Activated CD8-positive, alpha-beta T cell treated with anti-CD3 and anti-CD28 coated beads for 36 hours (primary cell): ENCODE measurements at regions not wholly inside any gene's neighbourhood (a gene's known extent, or its start where the extent isn't known, plus 50 kb on each side); places are given as distances from the start of the nearest gene placed in this dataset.

Experiments used
- ATAC-seq: fragments of 200-7000 bp; cut with Tn5 transposase; one replicate; pipeline ENCODE4 v1.10.0; 2021; ENCODE audit warnings: mild to moderate bottlenecking, moderate library complexity
- CTCF ChIA-PET: fragments of 350-600 bp; sonication (Branson Sonifier 250); formaldehyde crosslinking; loops from one replicate; lab custom pipeline; 2021; ENCODE audit warnings: antibody characterized with exemption; lab: Charles Lee
- POLR2A ChIA-PET: fragments of 350-600 bp; sonication (Branson Sonifier 250); formaldehyde crosslinking; loops from one replicate; lab custom pipeline; 2021; ENCODE audit warnings: antibody characterized with exemption; lab: Charles Lee
- DNase-seq: peaks from one replicate; pipeline ENCODE4 v3.0.0-alpha.2; 2020
- H3K27ac Mint-ChIP-seq: one replicate; pipeline ENCODE4 v1.8.0; 2021; ENCODE audit warnings: mild to moderate bottlenecking, mixed read lengths
- H3K27me3 Mint-ChIP-seq: one replicate; pipeline ENCODE4 v1.8.0; 2021; ENCODE audit warnings: mixed read lengths
- H3K36me3 Mint-ChIP-seq: one replicate; pipeline ENCODE4 v1.8.0; 2021; ENCODE audit warnings: low read depth, mixed read lengths
- H3K4me1 Mint-ChIP-seq: one replicate; pipeline ENCODE4 v1.8.0; 2021; ENCODE audit warnings: low read depth, mixed read lengths
- H3K4me3 Mint-ChIP-seq: one replicate; pipeline ENCODE4 v1.8.0; 2021; ENCODE audit warnings: mild to moderate bottlenecking, moderate library complexity, mixed read lengths
- H3K9me3 Mint-ChIP-seq: one replicate; pipeline ENCODE4 v1.8.0; 2021; ENCODE audit warnings: mixed read lengths
- intact Hi-C: fragments of 100-400 bp; cut with micrococcal nuclease; formaldehyde crosslinking; loops from one replicate; pipeline ENCODE4 v1.10.0; 2022
- TF ChIP-seq, protein P1 (sequence below): fragments of 200-600 bp; IDR thresholded peaks from one replicate; pipeline ENCODE4 v1.8.0; 2022; ENCODE audit warnings: antibody characterized with exemption, mild to moderate bottlenecking

DNA sequence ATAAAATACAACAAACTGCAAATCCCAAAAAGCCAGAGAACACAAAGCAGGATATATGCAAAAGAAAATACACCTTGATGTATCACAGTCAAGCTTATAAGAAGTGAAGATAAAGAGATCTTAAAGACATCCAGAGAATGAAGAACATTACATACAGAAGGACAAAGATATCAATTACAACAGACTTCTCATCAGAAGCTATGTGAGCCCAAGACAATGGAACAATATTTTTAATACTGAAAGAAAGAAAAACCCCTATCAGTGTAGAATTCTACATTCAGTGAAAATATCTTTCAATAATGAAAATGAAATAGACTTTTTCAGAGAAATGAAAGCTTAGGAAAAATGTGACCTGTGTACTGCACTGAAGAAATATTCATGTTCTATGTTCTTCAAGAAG, 104.5 kb upstream of the PHACTR3 start:
- DNase-seq (no peak), ATAC-seq (no peak)
- H3K9me3 Mint-ChIP-seq = peaks cover 7% of the 10 kb centered on the region
- H3K27me3 Mint-ChIP-seq = peaks cover 25% of the 10 kb centered on the region
- intact Hi-C loops = no loop called here
- H3K4me3 Mint-ChIP-seq = no peak overlapping the region
- TF ChIP-seq, protein P1, sequence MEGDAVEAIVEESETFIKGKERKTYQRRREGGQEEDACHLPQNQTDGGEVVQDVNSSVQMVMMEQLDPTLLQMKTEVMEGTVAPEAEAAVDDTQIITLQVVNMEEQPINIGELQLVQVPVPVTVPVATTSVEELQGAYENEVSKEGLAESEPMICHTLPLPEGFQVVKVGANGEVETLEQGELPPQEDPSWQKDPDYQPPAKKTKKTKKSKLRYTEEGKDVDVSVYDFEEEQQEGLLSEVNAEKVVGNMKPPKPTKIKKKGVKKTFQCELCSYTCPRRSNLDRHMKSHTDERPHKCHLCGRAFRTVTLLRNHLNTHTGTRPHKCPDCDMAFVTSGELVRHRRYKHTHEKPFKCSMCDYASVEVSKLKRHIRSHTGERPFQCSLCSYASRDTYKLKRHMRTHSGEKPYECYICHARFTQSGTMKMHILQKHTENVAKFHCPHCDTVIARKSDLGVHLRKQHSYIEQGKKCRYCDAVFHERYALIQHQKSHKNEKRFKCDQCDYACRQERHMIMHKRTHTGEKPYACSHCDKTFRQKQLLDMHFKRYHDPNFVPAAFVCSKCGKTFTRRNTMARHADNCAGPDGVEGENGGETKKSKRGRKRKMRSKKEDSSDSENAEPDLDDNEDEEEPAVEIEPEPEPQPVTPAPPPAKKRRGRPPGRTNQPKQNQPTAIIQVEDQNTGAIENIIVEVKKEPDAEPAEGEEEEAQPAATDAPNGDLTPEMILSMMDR = no peak
- no peaks in the 10 kb centered on the region for H3K4me1 Mint-ChIP-seq
- no peak overlapping the region for H3K27ac Mint-ChIP-seq
- H3K36me3 Mint-ChIP-seq = no peaks in the 10 kb centered on the region
- CTCF ChIA-PET = interaction anchor here (0.7 to 1.0 kb wide), 2 partner anchors 25 to 1495 kb away, joined by 3 to 5 read pairs; no protein-coding TSS in a partner anchor
- POLR2A ChIA-PET = no interaction called here

DNA sequence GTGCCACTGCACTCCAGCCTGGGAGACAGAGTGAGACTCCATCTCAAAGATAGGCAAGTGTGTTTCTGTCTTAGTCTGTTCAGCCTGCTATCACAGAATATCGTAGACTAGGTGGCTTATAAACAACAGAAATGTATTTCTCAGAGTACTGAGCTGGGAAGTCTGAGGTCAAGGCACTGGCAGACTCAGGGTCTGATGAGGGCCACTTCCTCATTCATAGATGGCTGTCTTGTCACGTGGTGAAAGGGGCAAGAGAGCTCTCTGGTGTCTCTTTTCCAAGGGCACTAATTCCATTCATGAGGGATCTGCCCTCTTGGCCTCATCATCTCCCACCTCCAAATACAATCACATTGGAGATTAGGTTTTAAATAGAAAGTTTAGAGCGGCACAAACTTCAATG, 95.6 kb upstream of the PHACTR3 start:
- POLR2A ChIA-PET = no interaction called here
- CTCF ChIA-PET = interaction anchor here (2.4 to 2.8 kb wide), 2 partner anchors 11 to 13 kb away, joined by 9 to 11 read pairs; no protein-coding TSS in a partner anchor
- H3K27ac Mint-ChIP-seq = no peak overlapping the region

DNA sequence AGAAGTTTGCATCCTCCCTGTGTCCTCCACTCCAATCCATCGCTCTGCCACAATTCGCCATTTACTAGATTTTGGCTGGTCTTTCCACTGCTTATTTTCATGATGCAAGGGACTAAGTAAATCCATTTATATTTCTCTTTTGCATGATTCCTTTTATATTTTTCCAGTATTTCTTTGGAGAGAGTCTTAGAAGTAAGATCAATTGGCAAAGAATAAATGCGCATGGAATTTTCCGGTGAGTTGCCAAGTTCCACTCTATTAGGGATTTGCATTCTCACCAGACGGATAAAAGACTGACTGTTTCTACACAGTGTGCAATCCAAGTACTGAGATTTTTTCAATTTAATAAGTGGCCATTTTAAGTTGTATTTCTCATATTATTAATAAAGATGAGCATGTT, 91.7 kb upstream of the PHACTR3 start:
- intact Hi-C loops = no loop called here
- Mint-ChIP-seq H3K27ac (no peak overlapping the region), H3K27me3 (peaks cover 28% of the 10 kb centered on the region), H3K36me3 (no peaks in the 10 kb centered on the region), H3K4me3 (no peak overlapping the region), H3K4me1 (no peaks in the 10 kb centered on the region), H3K9me3 (no peaks in the 10 kb centered on the region)
- TF ChIP-seq, protein P1 = no peak
- ATAC-seq = no peak
- CTCF ChIA-PET = no interaction called here
- POLR2A ChIA-PET = no interaction called here
- no peak for DNase-seq

More for the DNA sequence above, 95.6 kb upstream of the PHACTR3 start:
- Mint-ChIP-seq H3K4me3 (no peak overlapping the region), H3K27me3 (no peaks in the 10 kb centered on the region), H3K4me1 (no peaks in the 10 kb centered on the region), H3K36me3 (no peaks in the 10 kb centered on the region), H3K9me3 (no peaks in the 10 kb centered on the region)
- intact Hi-C loops = no loop called here
- ATAC-seq (no peak), DNase-seq (no peak)
- TF ChIP-seq, protein P1 = no peak

DNA sequence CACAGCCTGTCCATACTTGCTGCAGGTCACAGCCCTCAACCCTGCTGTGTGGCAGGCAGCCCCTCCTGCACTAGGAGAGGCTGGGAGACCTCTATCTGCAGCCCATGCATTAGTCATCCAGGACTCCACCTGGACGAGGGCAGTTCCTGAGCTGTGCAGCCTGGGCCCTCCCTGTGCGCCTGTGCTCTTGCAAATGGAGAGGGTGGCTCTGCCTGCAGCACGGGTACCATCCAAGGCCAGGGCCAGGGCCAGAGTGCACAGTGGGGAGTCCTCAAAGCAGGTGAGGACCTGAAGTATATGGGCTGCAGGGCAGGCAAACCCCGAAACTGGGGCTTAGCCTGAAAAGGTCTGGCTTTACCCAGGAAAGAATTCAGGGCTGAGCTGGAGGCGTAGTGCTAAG, 89.8 kb upstream of the PHACTR3 start:
- no peak for ATAC-seq
- POLR2A ChIA-PET = no interaction called here
- no peaks in the 10 kb centered on the region for H3K4me1 Mint-ChIP-seq
- TF ChIP-seq, protein P1 = no peak
- peaks cover 32% of the 10 kb centered on the region for H3K27me3 Mint-ChIP-seq
- no peaks in the 10 kb centered on the region for H3K9me3 Mint-ChIP-seq
- intact Hi-C loops = no loop called here
- H3K36me3 Mint-ChIP-seq = no peaks in the 10 kb centered on the region
- H3K27ac Mint-ChIP-seq = no peak overlapping the region
- CTCF ChIA-PET = interaction anchor here (1.5 to 2.5 kb wide), 4 partner anchors 10 to 46 kb away, joined by 4 to 9 read pairs (median 4); no protein-coding TSS in a partner anchor
- H3K4me3 Mint-ChIP-seq = no peak overlapping the region
- DNase-seq = no peak

DNA sequence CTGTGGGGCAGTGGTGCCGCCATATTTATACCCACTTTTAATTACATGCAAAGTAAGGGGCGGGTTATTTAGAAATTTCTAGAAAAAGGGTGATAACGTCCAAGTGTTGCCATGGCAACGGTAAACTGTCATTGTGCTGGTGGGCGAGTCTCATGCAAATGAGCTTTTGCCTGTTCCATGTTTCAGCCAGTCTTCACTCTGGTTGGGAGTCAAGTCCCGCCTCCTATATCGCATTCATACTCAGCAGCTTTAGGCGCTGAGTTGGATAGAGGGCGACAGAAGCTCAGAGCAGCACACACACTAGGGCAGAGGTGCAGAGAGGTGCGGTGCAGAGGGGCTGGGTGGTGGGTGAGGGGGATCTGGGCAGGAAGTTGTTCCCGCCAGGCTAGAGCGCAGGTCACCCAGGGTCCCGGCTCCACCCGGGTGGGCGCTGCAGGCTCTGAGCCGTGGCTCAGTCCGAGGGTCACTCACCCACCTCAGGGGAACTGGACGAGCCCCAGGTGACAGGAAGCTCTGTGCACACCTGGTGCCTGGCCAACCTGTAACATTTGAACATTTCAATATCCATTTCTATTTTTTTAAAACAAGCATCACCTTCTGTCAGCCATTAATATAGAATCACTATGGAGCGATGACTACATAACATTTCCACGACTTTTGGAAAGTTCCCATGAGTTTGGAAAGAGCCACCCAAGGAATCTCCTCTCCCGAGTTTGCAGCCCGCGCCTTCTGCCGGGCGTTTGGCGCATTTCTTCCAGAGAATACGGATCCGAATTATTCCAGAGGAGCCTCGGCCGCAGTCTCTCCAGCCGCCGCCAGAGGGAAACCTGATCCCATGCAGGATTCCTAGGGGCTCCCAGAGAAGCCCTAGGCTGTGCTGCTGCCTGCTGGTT, 89.1 kb upstream of the PHACTR3 start:
- H3K27me3 Mint-ChIP-seq = peaks cover 37% of the 10 kb centered on the region
- H3K36me3 Mint-ChIP-seq = no peaks in the 10 kb centered on the region
- no peaks in the 10 kb centered on the region for H3K9me3 Mint-ChIP-seq
- TF ChIP-seq, protein P1 = no peak
- CTCF ChIA-PET = interaction anchor here (1.5 to 2.5 kb wide), 4 partner anchors 10 to 46 kb away, joined by 4 to 9 read pairs (median 4); no protein-coding TSS in a partner anchor
- DNase-seq (no peak), ATAC-seq (no peak)
- POLR2A ChIA-PET = no interaction called here
- no peak overlapping the region for H3K4me3 Mint-ChIP-seq
- H3K4me1 Mint-ChIP-seq = no peaks in the 10 kb centered on the region
- no peak overlapping the region for H3K27ac Mint-ChIP-seq
- intact Hi-C loops = no loop called here
